IMR-90 (cell line): ENCODE measurements at regions not wholly inside any gene's neighbourhood (a gene's known extent, or its start where the extent isn't known, plus 50 kb on each side); places are given as distances from the start of the nearest gene placed in this dataset.

Source experiments
- ATAC-seq: fragments of 200-7000 bp; cut with Tn5 transposase; 2 replicates; pipeline ENCODE4 v1.9.1; 2020; ENCODE audit warnings: low read depth, mild to moderate bottlenecking, moderate library complexity
- BruUV-seq: library from RNA; stranded (reverse); fragments of 400-500 nt; replicated peaks from 2 replicates; lab custom pipeline; 2021; lab: Mats Ljungman, UMichigan
- CTCF ChIA-PET: fragments of 300-600 bp; formaldehyde crosslinking; extraction: SDS; loops from one replicate; lab custom pipeline; 2021; ENCODE audit warnings: antibody characterized with exemption; lab: Yijun Ruan, JAX
- POLR2A ChIA-PET: fragments of 300-600 bp; sonication (Branson Sonifier 250); formaldehyde crosslinking; loops from one replicate; lab custom pipeline; 2022; ENCODE audit warnings: antibody characterized with exemption; ENCODE audit not compliant: unreplicated experiment; lab: Charles Lee
- DNase-seq: peaks from one replicate; pipeline ENCODE4 v3.0.0; 2013
- H2AFZ ChIP-seq: replicated peaks from 2 replicates; pipeline ENCODE3; 2013; ENCODE audit warnings: low read length, mild to moderate bottlenecking; ENCODE audit not compliant: poor library complexity
- H2AK5ac ChIP-seq: 2 replicates; pipeline ENCODE4 v1.6.1; 2013; ENCODE audit warnings: low read depth, low read length, inconsistent platforms
- H2AK9ac ChIP-seq: replicated peaks from 2 replicates; pipeline ENCODE3; 2013; ENCODE audit warnings: mild to moderate bottlenecking, low read depth, low read length, moderate library complexity; ENCODE audit not compliant: poor library complexity
- H2BK120ac ChIP-seq: 2 replicates; pipeline ENCODE4 v1.6.1; 2013; ENCODE audit warnings: low read depth, low read length, inconsistent platforms
- H2BK15ac ChIP-seq: 3 replicates; pipeline ENCODE4 v1.6.1; 2013; ENCODE audit warnings: low read depth, low read length, inconsistent platforms
- H2BK20ac ChIP-seq: 2 replicates; pipeline ENCODE4 v1.6.1; 2013; ENCODE audit warnings: low read depth, mild to moderate bottlenecking, inconsistent platforms, low read length, moderate library complexity
- H2BK5ac ChIP-seq: 2 replicates; pipeline ENCODE4 v1.6.1; 2013; ENCODE audit warnings: mild to moderate bottlenecking, low read depth, low read length, inconsistent platforms; ENCODE audit not compliant: poor library complexity, severe bottlenecking
- H3K14ac ChIP-seq: replicated peaks from 2 replicates; pipeline ENCODE4 v1.6.1; 2013; ENCODE audit warnings: low read depth, low read length, inconsistent platforms
- H3K18ac ChIP-seq: 2 replicates; pipeline ENCODE4 v1.6.1; 2013; ENCODE audit warnings: low read depth, low read length, control low read depth
- H3K23ac ChIP-seq: 2 replicates; pipeline ENCODE4 v1.6.1; 2013; ENCODE audit warnings: low read depth, low read length, inconsistent platforms
- H3K27ac ChIP-seq: 2 replicates; pipeline ENCODE4 v1.5.1; 2013; ENCODE audit warnings: mild to moderate bottlenecking, control low read depth, low read length; ENCODE audit not compliant: insufficient read depth
- H3K27me3 ChIP-seq: 2 replicates; pipeline ENCODE4 v1.6.1; 2013; ENCODE audit warnings: low read length; ENCODE audit not compliant: control insufficient read depth, insufficient read depth
- H3K36me3 ChIP-seq: 2 replicates; pipeline ENCODE4 v1.6.1; 2013; ENCODE audit warnings: low read length, mixed read lengths; ENCODE audit not compliant: control insufficient read depth, insufficient read depth
- H3K4ac ChIP-seq: 2 replicates; pipeline ENCODE4 v1.6.1; 2013; ENCODE audit warnings: low read depth, low read length, inconsistent platforms
- H3K4me1 ChIP-seq: 2 replicates; pipeline ENCODE4 v1.6.1; 2013; ENCODE audit warnings: low read length, mixed read lengths; ENCODE audit not compliant: control insufficient read depth, insufficient read depth
- H3K4me2 ChIP-seq: 2 replicates; pipeline ENCODE4 v1.6.1; 2013; ENCODE audit warnings: low read depth, mild to moderate bottlenecking, control low read depth, low read length, moderate library complexity
- H3K4me3 ChIP-seq: 2 replicates; pipeline ENCODE4 v1.5.1; 2013; ENCODE audit warnings: low read depth, mild to moderate bottlenecking, control low read depth, low read length, moderate library complexity; ENCODE audit not compliant: insufficient read depth
- H3K56ac ChIP-seq: 2 replicates; pipeline ENCODE4 v1.6.1; 2013; ENCODE audit warnings: low read length, inconsistent platforms; ENCODE audit not compliant: insufficient read depth; ENCODE audit errors: extremely low read depth
- H3K79me1 ChIP-seq, 2 experiments: 2 replicates each; pipeline ENCODE4 v1.6.1; 2013; ENCODE audit warnings: low read length in 2 of 2, inconsistent platforms in 1 of 2, low read depth in 1 of 2
- H3K9ac ChIP-seq: 2 replicates; pipeline ENCODE4 v1.6.1; 2013; ENCODE audit warnings: low read depth, low read length, control low read depth
- H3K9me1 ChIP-seq: 2 replicates; pipeline ENCODE4 v1.6.1; 2013; ENCODE audit warnings: low read length, inconsistent platforms; ENCODE audit not compliant: insufficient read depth
- H3K9me3 ChIP-seq: 2 replicates; pipeline ENCODE4 v1.6.1; 2013; ENCODE audit warnings: low read length; ENCODE audit not compliant: control insufficient read depth, insufficient read depth
- H4K20me1 ChIP-seq: 2 replicates; pipeline ENCODE4 v1.6.1; 2013; ENCODE audit warnings: low read length, inconsistent platforms; ENCODE audit not compliant: insufficient read depth
- H4K5ac ChIP-seq: 2 replicates; pipeline ENCODE4 v1.6.1; 2013; ENCODE audit warnings: mild to moderate bottlenecking, low read depth, low read length, control low read depth
- H4K8ac ChIP-seq, 2 experiments: 2 replicates each; pipeline ENCODE4 v1.6.1; 2013; ENCODE audit warnings: low read depth in 2 of 2, low read length in 2 of 2, control low read depth in 1 of 2, inconsistent platforms in 1 of 2
- H4K91ac ChIP-seq: 2 replicates; pipeline ENCODE4 v1.6.1; 2013; ENCODE audit warnings: low read depth, low read length, inconsistent platforms; ENCODE audit not compliant: insufficient read depth
- BHLHE40 ChIP-seq: fragments of 150-350 bp; IDR thresholded peaks from 2 replicates; pipeline ENCODE4 v1.6.1; 2016; ENCODE audit warnings: mild to moderate bottlenecking, low read depth, low read length
- FOS ChIP-seq: fragments of 150-350 bp; IDR thresholded peaks from 2 replicates; pipeline ENCODE4 v1.6.1; 2016; ENCODE audit warnings: low read depth, low read length
- MAZ ChIP-seq: IDR thresholded peaks from 2 replicates; pipeline ENCODE4 v1.6.1; 2012; ENCODE audit warnings: low read depth, mild to moderate bottlenecking, low read length, improper control_type of control experiment, moderate library complexity, borderline replicate concordance
- MXI1 ChIP-seq: IDR thresholded peaks from 2 replicates; pipeline ENCODE4 v1.6.1; 2012; ENCODE audit warnings: low read depth, mild to moderate bottlenecking, low read length, moderate library complexity, borderline replicate concordance
- POLR2A ChIP-seq: IDR thresholded peaks from 2 replicates; pipeline ENCODE4 v1.6.1; 2012; ENCODE audit warnings: mild to moderate bottlenecking, low read depth, low read length
- RAD21 ChIP-seq: IDR thresholded peaks from 2 replicates; pipeline ENCODE4 v1.6.1; 2012; ENCODE audit warnings: low read length, improper control_type of control experiment
- RFX5 ChIP-seq: IDR thresholded peaks from 2 replicates; pipeline ENCODE4 v1.8.0; 2012; ENCODE audit warnings: low read depth, mild to moderate bottlenecking, low read length, moderate library complexity
- WGBS, 2 experiments: methylation state at CpG; one replicate each; pipeline versions ENCODE4 v1.1.5 to v1.1.7; 2013; ENCODE audit warnings: missing lambda C conversion rate in 2 of 2; ENCODE audit not compliant: insufficient read length in 1 of 2; ENCODE audit errors: extremely low coverage in 2 of 2; 5-methylcytosine and 5-hydroxymethylcytosine counted together
- dilution Hi-C: fragments of 300-500 bp; cut with HindIII; formaldehyde crosslinking; loops from one replicate; pipeline ENCODE4 v1.14.3; 2018; ENCODE audit warnings: low sequenced_read_pairs; ENCODE audit not compliant: unreplicated experiment
- in situ Hi-C: fragments of 300-500 bp; cut with MboI; formaldehyde crosslinking; loops from 3 replicates; pipeline ENCODE4 v1.14.3; 2019; ENCODE audit warnings: low sequenced_read_pairs, inconsistent platforms, mixed read lengths
- intact Hi-C: fragments of 100-400 bp; cut with micrococcal nuclease; formaldehyde crosslinking; loops from 2 replicates; pipeline ENCODE4 v1.10.0; 2022
- TF ChIP-seq, protein P1 (sequence below): conservative IDR thresholded peaks from 2 replicates; pipeline ENCODE4 v1.5.1; 2012; ENCODE audit warnings: mild to moderate bottlenecking, low read depth, low read length, improper control_type of control experiment

DNA sequence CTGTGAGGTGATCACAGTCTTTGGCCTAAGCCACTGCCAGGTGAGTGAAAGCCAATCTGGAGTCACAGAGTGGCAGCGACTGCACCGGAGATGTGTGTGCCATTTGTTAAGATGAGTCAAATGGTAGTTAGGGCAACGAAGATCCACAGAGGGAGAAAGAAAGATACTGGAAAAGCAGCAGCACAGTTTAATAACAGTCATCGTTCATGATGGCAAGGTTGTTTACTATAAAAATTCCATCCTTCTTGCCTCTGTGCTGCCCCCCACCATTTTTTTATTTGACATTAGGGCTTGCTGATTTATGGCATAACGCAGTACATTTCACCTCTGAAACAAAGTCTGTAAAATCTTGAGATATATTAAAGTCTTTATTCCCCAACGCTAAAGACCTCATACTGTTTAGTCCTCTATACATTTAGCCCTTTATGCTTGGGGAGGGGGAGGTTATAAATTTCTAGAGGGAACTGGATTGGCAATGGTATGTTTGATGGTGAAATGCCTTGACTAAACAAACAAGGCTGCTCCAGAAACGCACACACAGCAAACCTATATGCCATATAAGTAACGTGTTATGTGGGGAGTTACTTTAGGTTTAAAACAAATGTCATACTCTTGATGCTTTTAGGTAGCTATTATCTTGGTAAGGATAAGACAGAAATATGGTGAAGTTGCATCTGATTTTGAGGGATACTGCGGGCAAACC is 55.8 kb upstream of the ABL1 start:
- H2AFZ ChIP-seq, result no peak overlapping the region
- BruUV-seq, result no TSS peak
- peaks cover 9% of the 10 kb centered on the region for H3K9me1 ChIP-seq
- dilution Hi-C loops (no loop called here), intact Hi-C loops (loop anchor here (5.0 kb wide), 1 partner anchor 67 kb away; no protein-coding TSS in a partner anchor), in situ Hi-C loops (loop anchor here (5.0 to 10.0 kb wide), 2 partner anchors 55 to 78 kb away; partner anchors contain the start of gene ABL1)
- peak; percentile 33 for ATAC-seq
- H2BK120ac ChIP-seq, result peak overlapping the region; percentile 90
- no peak overlapping the region for H2AK9ac ChIP-seq
- DNase-seq, result peak; percentile 81
- peak overlapping the region; percentile 98 for H4K91ac ChIP-seq
- H3K4me2 ChIP-seq, result peak overlapping the region; percentile 81
- CTCF ChIA-PET, result no interaction called here
- H3K4me1 ChIP-seq, result peaks cover 22% of the 10 kb centered on the region
- H3K4ac ChIP-seq, result peak overlapping the region; percentile 67; the same call in 1 of the 2 replicates
- H2BK15ac ChIP-seq, result peak overlapping the region; percentile 60; the same call in 2 of the 3 replicates
- no peak overlapping the region; the same call in 1 of the 2 replicates for H3K9ac ChIP-seq
- H3K14ac ChIP-seq, result peak overlapping the region; percentile 71
- H4K8ac ChIP-seq, result peak overlapping the region in 1 of 2 experiments; percentile 60; a peak in 3 of 4 replicates
- no peak overlapping the region for H3K4me3 ChIP-seq
- H2AK5ac ChIP-seq, result peak overlapping the region; percentile 41; the same call in 1 of the 2 replicates
- no peaks in the 10 kb centered on the region for H3K36me3 ChIP-seq
- WGBS, 2 experiments, result 20% methylated on average over 3 of the region's 9 CpGs; no CpG with 5 or more reads in 1 of the 2 experiments
- H3K27ac ChIP-seq, result peak overlapping the region; percentile 97; the same call in 1 of the 2 replicates
- TF ChIP-seq MAZ, result peak; percentile 46; the same call in 1 of the 2 replicates
- no peak for TF ChIP-seq RFX5
- TF ChIP-seq FOS, result peak; percentile 44; the same call in 1 of the 2 replicates
- 0 out of 2 replicates have a peak, but pooled peaks have one; percentile 36 for TF ChIP-seq MXI1
- TF ChIP-seq POLR2A, result no peak
- TF ChIP-seq, protein P1, sequence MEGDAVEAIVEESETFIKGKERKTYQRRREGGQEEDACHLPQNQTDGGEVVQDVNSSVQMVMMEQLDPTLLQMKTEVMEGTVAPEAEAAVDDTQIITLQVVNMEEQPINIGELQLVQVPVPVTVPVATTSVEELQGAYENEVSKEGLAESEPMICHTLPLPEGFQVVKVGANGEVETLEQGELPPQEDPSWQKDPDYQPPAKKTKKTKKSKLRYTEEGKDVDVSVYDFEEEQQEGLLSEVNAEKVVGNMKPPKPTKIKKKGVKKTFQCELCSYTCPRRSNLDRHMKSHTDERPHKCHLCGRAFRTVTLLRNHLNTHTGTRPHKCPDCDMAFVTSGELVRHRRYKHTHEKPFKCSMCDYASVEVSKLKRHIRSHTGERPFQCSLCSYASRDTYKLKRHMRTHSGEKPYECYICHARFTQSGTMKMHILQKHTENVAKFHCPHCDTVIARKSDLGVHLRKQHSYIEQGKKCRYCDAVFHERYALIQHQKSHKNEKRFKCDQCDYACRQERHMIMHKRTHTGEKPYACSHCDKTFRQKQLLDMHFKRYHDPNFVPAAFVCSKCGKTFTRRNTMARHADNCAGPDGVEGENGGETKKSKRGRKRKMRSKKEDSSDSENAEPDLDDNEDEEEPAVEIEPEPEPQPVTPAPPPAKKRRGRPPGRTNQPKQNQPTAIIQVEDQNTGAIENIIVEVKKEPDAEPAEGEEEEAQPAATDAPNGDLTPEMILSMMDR, result no peak
- no peak; the same call in 1 of the 2 replicates for TF ChIP-seq RAD21
- peak; percentile 33; the same call in 1 of the 2 replicates for TF ChIP-seq BHLHE40
- H3K23ac ChIP-seq, result peak overlapping the region; percentile 78; the same call in 1 of the 2 replicates
- H3K18ac ChIP-seq, result peak overlapping the region; percentile 67; the same call in 1 of the 2 replicates
- peaks cover 25 to 55% of the 10 kb centered on the region in 2 experiments for H3K79me1 ChIP-seq
- peak overlapping the region; percentile 49 for H4K5ac ChIP-seq
- H3K56ac ChIP-seq, result no peak overlapping the region
- peak overlapping the region; percentile 76 for H2BK20ac ChIP-seq
- peaks cover 3% of the 10 kb centered on the region; the same call in 1 of the 2 replicates for H4K20me1 ChIP-seq
- no peaks in the 10 kb centered on the region for H3K27me3 ChIP-seq
- POLR2A ChIA-PET, result interaction anchor here (0.6 kb wide), 1 partner anchor 86 kb away, joined by 4 read pairs; no protein-coding TSS in a partner anchor
- H2BK5ac ChIP-seq, result peak overlapping the region; percentile 98
- H3K9me3 ChIP-seq, result no peaks in the 10 kb centered on the region
